ENCODE measurements at regions not wholly inside any gene's neighbourhood (a gene's known extent, or its start where the extent isn't known, plus 50 kb on each side); places are given as distances from the start of the nearest gene placed in this dataset.

DNA sequence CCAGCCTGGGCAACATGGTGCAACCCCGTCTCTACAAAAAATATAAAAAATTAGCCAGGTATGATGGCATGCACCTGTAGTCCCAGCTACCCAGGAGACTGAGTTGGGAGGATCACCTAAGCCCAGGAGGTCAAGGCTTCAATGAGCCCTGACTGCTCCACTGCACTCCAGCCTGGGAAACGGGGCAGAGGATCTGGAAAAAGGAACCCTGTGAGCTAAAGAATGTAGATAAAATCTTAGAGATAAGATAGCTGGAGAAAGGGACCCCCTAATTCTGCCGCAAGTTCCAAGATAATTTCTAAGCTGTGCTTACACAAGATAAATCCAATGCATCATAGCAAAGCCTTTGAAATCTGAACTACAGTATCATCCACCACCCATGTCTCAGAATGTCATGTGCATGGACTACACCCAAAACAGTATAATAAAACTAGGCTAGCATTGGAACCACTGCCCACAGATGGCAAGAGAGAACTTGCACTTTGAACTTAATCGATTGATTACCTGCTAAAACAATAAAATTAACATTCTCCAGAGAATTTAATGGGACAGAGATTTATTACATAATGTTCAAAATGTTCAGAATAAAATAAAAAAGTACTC lies 99.9 kb downstream of the TRIM42 start:
- TF ChIP-seq, protein P1, sequence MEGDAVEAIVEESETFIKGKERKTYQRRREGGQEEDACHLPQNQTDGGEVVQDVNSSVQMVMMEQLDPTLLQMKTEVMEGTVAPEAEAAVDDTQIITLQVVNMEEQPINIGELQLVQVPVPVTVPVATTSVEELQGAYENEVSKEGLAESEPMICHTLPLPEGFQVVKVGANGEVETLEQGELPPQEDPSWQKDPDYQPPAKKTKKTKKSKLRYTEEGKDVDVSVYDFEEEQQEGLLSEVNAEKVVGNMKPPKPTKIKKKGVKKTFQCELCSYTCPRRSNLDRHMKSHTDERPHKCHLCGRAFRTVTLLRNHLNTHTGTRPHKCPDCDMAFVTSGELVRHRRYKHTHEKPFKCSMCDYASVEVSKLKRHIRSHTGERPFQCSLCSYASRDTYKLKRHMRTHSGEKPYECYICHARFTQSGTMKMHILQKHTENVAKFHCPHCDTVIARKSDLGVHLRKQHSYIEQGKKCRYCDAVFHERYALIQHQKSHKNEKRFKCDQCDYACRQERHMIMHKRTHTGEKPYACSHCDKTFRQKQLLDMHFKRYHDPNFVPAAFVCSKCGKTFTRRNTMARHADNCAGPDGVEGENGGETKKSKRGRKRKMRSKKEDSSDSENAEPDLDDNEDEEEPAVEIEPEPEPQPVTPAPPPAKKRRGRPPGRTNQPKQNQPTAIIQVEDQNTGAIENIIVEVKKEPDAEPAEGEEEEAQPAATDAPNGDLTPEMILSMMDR (conservative IDR thresholded peaks at IDR 0.05 in 1 of 2, IDR thresholded peaks at IDR 0.05 in 1 of 2; ENCODE audit: extremely low read depth in 1 of 2, insufficient read depth in 1 of 2, low read depth in 1 of 2, low read length in 2 of 2) = no peak
- no peak for TF ChIP-seq EZH2 (IDR thresholded peaks at IDR 0.05; ENCODE audit: borderline replicate concordance, low read length)
